Stimulated activated CD8-positive, alpha-beta memory T cell treated with anti-CD3 and anti-CD28 coated beads, Interleukin-2, amount 100 ng/mL, for 1 hour (primary cell): ENCODE measurements at regions not wholly inside any gene's neighbourhood (a gene's known extent, or its start where the extent isn't known, plus 50 kb on each side); places are given as distances from the start of the nearest gene placed in this dataset.
"Not testable (repeated sequence)": the region's sequence is repeated elsewhere in the genome, so short reads cannot be mapped to it uniquely, and the experiment has no call there.

Source experiments
- DNase-seq, 2 donors: peaks; one replicate each; pipeline ENCODE4 v3.0.0-alpha.2; 2020; ENCODE audit warnings: low read depth in 2 of 2

DNA sequence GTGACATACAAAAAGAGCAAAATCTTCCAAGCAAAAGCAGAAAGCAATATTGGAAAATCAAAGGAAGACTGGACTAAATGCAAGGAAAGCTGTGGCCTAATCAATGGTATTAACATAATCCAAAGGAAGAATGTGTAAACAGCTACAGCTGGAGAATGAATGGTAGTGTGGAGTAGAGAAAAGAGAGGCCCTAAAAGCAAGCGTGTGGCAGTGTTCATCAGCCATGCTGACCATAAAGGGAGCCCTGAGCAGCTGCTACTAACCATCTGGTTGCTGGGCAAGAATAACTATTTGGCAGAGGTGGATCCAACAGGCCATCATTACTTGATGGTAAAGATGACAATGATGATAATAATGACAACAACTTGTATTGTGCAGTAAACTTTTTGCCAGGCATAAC lies 148.5 kb upstream of the BEND6 start:
- DNase-seq, result no peak

DNA sequence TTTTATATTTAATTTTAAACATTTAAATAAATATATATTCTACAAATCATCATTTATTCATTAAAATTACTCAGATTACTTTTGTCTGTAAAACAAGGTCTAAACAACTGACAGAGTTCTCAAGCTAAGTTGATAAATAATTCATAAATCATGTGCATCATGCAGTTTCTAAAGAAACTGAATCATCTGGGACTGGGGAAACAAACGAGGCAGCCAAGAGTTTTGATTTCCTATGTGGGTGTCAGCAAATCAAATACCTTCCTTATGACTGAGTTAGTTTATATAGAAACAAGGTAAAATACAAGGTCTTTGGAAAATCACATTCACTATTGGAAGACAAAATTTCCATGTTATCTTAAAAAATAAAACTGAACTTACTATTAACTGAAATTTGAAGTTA lies 149.9 kb upstream of the BEND6 start:
- DNase-seq, result no peak

DNA sequence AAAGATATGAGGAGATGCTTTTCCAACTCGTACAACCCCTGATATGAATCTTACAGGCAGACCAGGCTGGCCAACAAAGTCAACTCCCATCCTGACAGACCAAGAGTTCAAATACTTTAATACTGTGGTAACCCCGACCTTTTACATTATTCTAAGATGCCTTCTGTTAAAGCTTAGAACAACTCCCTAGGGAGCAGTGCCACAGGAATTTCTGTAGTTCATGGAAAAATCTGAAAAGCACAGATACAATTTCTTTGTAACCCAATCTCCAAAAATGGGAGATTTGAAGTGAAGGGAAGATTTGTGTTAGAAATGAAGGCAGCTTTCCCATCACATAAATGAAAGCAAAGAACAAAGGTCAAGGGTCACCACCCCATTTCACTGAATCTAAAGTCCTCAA lies 151.3 kb upstream of the BEND6 start:
- no peak for DNase-seq

GRCh38 chr6:56802584-56802983 lies 152.3 kb upstream of the BEND6 start:
- DNase-seq, result no peak

GRCh38 chr6:56799989-56800388 lies 154.9 kb upstream of the BEND6 start:
- no peak for DNase-seq

DNA sequence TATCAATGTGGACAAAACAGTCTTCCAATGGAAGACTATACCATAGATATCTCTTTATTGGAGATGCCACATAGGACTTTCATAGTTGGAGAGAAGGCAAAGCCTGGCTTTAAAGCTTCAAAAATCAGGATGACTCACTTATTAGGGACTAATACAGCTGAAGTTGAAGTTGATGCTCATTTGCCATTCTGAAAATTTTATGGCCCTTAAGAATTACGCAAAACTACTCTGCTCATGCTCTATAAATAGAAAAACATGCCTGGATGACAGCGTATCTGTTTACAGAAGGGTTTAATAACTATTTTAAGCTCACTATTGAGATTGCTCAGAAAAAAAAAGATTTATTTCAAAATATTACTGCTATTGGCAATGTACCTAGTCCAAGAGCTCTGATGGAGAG lies 155.5 kb upstream of the DST start:
- DNase-seq, result no peak

DNA sequence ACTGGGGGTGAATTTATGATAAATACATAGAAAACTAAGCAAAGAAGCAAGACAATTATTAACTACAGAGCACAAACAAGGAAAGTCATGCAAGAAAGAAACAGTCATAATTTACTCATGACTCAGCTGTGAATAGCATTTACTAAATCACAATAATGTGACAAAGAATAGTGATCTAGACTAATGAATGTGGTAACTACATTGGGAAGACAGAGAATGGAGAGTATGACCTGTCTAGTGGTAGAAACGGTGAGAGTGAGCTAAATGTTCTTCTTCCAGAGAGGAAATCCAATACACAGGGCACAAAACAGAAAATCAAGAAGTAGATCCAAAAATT lies 153.5 kb upstream of the DST start:
- DNase-seq, result no peak

- DNase-seq, result no peak
These were observed 152.9 kb upstream of the DST start for GRCh38 chr6:56795466-56796195.

DNA sequence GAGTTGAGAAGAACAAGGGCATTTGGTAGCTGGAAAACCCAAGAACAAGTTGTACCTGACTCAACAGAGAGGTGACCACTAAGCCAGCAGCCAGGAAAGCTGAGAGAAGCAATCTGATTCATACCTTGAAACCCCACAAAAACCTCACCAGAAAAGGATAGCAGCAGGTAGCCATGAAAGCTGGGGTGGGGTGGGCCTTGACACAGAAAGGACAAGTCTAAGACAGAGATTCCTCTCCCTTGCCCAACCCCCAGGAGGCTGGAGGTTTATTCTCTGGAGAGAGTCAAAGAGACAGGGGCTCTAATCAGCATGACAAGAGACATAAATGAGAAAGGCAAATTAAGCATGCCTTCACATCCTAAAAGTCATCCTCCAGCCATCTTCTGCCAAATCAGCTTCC lies 151.7 kb upstream of the DST start:
- DNase-seq, result no peak

DNA sequence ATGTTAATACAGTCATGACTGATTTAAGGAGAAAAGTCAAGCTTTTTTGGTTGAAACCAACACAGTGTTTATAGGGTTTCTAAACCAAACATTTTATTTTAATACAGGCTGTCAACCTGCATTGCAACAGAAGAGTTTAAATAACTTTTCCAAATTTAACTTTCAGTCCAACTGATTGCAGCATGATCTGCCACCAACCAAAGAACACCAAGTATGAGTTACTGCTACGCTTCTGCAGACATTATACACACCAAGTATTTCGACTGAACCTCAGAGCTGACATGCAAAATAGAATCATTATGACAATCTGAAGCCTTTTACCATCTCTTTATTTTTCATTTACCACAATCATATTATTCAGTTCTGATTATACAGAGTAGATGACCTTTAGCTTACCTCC lies 151.2 kb upstream of the DST start:
- no peak for DNase-seq

DNA sequence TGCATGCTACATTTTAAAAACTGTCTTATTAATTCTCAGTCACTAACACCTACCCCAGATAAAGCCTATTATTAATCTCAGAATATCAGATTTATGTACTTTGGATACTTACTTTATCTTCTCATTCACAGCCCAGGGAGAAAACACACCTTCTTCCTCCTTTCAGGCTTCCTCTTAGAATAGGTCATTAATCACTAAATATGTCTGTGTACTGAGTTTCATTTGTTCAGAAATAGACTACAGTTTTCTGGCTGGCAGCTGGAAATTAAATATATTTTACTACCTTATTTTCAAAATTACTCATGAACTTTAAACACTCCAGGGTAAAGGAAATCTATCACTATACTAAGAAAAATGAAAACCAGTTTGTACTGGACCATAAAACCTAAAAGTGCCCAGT lies 147.7 kb upstream of the DST start:
- DNase-seq, result no peak

GRCh38 chr6:56789879-56790278 lies 147.2 kb upstream of the DST start:
- no peak for DNase-seq

DNA sequence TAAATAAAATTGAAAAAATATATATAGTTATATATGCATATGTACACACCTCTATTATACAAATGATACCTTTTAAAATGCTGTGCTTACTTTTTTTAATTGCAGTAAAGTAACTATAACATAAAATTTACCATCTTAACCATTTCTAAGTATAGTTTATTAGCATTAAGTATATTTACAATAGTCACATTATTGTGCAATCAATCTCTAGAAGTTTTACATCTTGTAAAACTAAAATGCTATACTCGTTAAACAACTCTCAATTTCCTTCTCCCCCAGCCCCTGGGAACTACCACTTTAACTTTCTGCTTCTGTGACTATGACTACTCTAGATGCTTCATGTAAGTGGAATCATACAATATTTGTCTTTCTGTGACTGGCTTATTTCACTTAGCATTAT lies 146.7 kb upstream of the DST start:
- no peak for DNase-seq

DNA sequence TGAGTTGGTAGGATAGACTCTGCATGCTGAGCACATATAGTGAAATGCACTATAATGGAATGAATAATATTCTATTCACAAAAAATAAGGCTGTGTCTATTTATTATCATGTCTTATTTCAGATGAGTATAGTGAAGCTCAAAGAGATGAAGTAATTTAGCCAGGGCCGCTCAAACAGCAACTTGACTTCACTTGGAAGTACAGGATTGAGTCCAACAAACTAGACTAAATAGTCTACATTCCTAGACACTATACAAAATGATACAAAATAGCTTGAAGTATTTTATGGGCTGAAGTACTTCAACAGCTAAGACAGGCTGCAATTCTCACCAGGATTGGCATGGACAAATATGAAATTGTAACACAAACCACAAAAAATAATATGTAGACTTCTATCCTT lies 144.5 kb upstream of the DST start:
- DNase-seq, result no peak

- DNase-seq, result no peak
These were observed 143.6 kb upstream of the DST start for GRCh38 chr6:56786256-56786655.

DNA sequence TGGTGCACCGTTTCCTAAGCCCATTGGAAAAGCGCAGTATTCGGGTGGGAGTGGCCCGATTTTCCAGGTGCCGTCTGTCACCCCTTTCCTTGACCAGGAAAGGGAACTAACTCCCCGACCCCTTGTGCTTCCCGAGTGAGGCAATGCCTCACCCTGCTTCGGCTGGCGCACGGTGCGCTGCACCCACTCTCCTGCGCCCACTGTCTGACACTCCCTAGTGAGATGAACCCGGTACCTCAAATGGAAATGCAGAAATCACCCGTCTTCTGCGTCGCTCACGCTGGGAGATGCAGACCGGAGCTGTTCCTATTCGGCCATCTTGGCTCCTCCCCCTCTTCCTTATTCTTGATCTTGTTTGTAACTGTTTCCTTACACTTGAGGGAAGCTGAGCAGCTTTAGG lies 142.8 kb upstream of the DST start:
- DNase-seq, result not testable (repeated sequence)

- not testable (repeated sequence) for DNase-seq
These were observed 137.4 kb upstream of the DST start for GRCh38 chr6:56780109-56780508.

DNA sequence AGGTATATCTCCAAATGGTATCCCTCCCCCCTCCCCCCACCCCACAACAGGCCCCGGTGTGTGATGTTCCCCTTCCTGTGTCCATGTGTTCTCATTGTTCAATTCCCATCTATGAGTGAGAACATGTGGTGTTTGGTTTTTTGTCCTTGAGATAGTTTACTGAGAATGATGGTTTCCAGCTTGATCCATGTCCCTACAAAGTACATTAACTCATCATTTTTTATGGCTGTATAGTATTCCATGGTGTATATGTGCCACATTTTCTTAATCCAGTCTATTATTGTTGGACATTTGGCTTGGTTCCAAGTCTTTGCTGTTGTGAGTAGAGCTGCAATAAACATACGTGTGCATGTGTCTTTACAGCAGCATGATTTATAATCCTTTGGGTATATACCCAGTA lies 135.8 kb upstream of the DST start:
- DNase-seq, result not testable (repeated sequence)

DNA sequence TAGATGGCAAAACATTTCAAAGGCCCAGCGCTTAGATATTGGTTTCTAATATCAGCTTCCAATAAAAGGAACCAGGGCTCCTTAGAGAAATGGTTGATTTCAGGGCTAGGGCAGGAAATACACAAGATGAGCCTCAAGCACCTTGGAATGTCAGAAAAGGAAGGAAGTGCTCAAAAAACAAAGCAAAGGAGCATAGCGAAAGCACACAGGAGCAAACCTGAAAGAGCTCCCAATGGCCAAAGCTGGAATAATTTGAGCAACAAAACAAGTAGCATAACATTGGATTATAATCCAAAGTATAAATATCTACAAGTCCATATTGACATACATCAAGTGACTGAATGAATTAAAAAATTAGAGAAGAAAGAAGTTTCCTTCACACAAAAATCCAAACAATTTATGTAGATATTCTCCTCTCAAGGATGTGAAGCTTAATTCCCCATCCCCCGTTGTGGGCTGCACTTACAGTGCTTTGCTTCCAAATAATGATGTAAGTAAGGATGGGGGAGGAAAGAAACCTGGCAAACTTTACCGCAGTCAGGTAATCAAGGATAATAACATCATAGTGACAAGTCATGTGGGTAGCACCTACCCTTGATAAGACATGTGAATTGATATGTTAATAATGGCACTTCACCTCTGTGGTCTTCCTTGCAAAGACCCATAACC lies 132.9 kb upstream of the DST start:
- no peak for DNase-seq

DNA sequence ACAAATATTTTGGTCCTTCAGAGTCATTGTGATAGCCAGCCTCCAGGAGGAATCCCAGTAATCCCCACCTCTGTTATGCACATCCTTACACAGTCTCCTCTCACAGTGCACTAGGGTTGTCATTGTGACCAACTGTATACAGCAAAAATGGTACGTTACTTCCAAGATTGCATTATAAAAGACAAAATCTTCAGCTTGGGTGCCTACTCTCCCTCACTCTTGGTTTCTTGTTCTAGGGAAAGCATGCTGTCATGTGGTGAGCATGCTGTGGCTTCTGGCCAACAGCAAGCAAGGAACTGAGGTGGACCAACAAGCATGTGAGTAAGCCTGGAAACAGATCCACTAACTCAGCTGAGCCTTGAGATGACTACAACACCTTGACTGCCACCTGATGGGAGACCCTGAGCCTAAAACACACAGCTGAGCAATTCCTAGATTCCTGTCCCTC lies 130.1 kb upstream of the DST start:
- no peak for DNase-seq

GRCh38 chr6:56771929-56772607 lies 129.4 kb upstream of the DST start:
- no peak for DNase-seq

DNA sequence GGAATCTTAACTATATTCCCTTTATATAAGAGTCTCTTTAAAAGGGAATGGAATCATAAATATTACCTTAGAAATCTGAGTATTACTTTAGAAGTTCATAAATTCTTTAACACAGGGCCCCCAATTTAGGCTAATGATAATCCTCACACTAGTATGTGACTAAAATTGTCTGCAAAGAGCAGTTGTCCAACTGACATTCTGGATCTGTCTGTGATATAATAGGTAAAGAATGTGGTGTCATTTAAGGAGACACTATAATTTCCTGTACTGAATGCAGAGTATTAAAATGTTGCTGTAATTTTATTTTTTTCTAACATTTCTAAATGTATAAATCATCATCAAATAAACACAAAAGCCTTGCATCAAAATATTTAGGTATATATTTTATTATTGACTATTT lies 128.5 kb upstream of the DST start:
- DNase-seq, result no peak

- no peak for DNase-seq
These were observed 127.4 kb upstream of the DST start for GRCh38 chr6:56770011-56770520.
